Endothelial cell of hepatic sinusoid (primary cell): ENCODE measurements at regions not wholly inside any gene's neighbourhood (a gene's known extent, or its start where the extent isn't known, plus 50 kb on each side); places are given as distances from the start of the nearest gene placed in this dataset.

Source experiments
- in situ Hi-C: cut with HindIII; loops from 2 replicates; pipeline ENCODE4 v1.10.0; 2017; ENCODE audit warnings: low sequenced_read_pairs

DNA sequence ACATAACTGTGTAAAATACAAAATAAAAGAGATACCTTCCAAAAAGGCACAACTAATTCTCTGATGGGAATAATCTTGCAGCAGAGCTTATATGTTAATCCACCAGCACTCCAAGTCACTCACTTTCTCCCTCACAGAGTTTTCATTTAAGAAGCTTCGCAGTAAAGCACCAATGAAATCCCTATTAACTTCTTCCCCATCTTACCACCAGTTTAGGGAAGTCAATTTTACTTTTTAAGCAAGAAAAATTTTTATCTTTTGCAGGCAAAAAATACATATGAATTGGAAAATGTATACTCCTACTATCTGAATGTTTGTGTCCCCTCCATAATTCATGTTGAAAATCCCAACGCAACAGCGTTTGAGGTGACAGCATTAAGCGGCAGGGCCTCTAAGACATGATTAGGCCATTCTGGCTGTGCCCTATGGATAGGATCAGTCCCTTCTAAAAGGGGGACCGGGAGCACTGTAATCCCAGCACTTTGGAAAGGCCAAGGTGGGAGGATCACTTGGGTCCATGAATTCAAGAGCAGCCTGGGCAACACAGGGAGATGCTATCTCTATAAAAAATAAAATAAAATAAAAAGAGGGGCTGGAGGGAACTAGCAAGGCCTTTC, 435.8 kb downstream of the SHQ1 start:
- in situ Hi-C loops, result no loop called here

DNA sequence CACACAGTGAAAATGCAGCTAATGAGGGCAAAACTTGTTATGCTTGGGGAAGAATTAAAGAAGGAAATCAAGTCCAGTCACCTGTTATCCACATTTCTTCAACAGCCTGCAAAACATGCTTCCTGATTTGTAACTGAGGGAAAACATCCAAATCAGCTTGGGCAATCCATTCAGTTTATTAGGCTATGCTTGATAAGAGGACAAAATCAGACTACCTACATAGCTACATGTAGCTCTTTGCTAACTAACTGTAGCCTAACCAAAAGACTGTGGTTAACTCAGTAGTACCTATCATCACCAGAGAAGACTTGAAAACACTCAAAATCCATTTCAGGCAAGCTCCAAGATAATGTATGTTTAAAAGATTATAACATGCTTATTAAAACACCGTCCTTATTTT, 436.4 kb downstream of the SHQ1 start:
- in situ Hi-C loops, result no loop called here

GRCh38 chr3:72411126-72411525, 437.1 kb downstream of the SHQ1 start:
- in situ Hi-C loops, result no loop called here

DNA sequence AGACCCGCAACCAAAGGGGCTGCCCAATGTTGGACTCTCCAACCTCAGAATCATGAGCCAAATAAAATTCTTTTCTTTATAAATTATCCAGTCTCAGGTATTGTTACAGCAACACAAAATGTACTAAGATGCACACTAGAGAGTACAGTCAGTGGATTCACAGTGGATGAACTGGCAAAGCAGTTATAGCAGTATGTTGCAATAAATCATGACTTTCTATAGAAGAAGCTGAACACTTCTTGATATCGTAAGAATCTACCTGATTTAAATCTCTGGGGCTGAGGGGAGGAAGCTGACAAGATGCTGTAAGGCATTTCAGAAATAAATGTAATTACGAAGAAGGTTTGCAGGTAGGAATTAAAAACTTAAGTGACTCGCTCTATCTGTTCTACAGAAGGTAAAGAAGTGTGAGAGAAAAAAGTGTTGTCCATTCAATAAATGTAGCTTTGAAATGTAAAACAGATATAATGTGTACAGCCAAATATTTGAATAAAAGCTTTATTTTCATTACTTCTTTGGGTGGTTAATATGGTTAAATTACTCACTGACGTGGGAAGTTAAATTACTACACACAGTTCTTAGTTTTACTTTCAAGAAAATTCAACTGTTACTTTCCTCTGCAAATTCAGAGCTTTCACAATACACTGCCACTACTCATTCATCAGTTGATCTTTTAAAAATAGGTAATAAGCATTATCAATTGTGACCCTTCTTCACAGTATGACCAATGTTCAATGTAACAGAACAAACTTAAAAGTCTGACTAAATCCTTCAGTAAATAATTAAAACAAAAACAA, 439.1 kb downstream of the SHQ1 start:
- in situ Hi-C loops, result no loop called here

DNA sequence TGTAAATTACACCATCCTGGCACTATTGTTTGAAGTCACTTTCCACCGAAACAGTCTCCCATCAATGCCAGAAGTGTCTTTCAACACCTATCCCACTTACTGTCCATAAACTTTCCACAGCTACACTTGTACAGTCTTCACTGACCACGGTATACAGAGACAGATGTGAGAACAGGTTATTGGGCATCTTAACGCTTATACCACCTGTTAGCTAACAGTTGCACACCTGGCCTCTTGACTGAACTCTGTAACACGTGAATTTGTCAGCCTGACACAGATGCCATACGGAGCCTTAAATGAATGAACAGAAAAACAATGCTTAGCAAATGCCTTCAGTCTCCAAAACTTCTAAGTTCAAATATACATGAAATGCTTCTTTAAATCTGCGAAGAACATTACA, 440.5 kb downstream of the SHQ1 start:
- in situ Hi-C loops, result no loop called here

DNA sequence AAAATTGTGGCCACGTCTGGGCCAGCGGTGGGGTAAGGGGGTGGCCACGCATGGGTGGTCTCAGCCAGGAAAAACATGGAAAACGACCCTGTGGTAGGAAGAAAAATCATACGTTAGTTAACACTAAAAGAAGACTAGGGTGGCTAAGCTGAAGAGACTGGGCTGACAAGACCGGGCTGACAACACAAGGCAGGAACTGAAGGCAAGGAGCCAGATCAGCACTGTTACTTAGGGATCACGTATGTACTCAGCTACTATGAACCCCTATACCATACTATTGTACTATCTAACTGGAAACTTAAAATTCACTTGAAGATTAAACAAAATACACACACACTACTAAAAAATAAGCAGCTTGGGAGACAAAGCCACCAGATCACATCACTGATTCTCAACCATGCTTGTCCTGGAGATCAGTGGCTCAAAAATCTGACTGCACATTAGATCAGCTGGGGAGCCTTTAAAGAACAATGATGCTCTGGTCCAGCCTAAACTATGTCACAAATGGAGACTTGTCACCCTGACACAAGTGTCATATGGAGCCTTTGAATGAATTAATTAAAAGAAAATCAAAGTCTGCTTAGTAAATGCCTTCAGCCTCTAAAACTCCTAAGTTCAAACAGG, 442.2 kb downstream of the SHQ1 start:
- in situ Hi-C loops, result no loop called here

- in situ Hi-C loops, result no loop called here
These were observed 447.2 kb downstream of the SHQ1 start for GRCh38 chr3:72401005-72401545.

- in situ Hi-C loops, result no loop called here
These were observed 449.5 kb downstream of the SHQ1 start for GRCh38 chr3:72398781-72399180.

- in situ Hi-C loops, result no loop called here
These were observed 450.7 kb downstream of the SHQ1 start for GRCh38 chr3:72397586-72397985.

DNA sequence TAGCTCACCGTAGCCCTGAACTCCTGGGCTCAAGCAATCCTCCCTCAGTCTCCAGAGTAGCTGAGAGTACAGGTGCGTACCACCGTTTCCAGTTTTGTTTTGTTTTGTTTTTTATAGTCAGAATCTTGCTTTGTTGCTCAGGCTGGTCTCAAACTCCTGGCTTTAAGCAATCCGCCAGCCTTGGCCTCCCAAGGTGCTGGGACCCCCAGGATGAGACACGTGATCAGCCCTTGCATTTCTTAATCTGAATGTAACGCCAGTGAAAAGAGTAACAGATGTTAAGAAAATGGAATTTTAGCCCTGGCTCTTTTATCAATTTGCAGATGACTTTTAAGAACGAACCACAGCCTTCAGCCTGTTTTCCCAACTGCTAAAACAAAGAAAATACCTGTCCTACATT, 451.3 kb downstream of the SHQ1 start:
- in situ Hi-C loops, result no loop called here

- in situ Hi-C loops, result no loop called here
These were observed 452.4 kb downstream of the SHQ1 start for GRCh38 chr3:72395776-72396311.

GRCh38 chr3:72393455-72393854, 454.8 kb downstream of the SHQ1 start:
- in situ Hi-C loops, result no loop called here

- in situ Hi-C loops, result no loop called here
These were observed 456.6 kb downstream of the SHQ1 start for GRCh38 chr3:72391659-72392058.

GRCh38 chr3:72390841-72391240, 457.4 kb downstream of the SHQ1 start:
- in situ Hi-C loops, result no loop called here

DNA sequence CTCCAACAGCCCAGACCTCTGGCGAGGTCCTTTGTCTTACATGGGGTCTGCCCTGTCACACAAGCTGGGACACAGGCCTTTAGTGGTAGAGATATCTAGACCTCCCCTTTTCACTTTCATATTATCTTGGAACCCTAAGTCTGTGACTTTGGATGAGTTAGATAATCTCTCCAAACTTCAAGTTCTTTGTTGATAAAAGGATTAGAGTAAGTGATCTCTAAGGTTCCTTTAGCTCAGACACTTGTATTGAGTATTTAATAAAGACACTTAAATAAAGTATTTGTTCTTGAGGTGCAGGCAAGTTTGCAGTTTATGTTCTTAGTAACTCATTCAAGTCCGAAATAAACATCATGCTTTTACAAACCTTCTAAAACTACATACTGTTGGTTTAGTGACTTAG, 459.6 kb downstream of the SHQ1 start:
- in situ Hi-C loops, result no loop called here

DNA sequence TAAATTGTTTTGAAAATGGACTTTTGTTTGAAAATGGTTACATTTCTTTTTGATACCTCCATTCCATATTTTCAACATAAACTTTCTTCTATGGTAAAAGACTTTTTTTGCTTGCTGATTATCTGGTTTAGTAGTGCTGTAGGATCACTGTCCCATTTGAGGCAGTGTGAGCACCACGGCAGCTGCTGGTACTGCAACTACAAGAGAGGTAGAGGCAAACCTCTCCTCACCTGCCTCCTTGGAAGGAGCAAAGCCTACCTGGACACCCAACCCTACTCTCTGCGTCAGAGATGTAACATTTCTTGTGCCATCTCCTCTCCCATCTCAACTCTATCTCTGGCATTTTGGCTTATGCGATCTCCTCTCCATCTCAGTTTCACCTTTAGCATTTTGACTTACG, 460.1 kb downstream of the SHQ1 start:
- in situ Hi-C loops, result no loop called here

- in situ Hi-C loops, result no loop called here
These were observed 461.8 kb downstream of the SHQ1 start for GRCh38 chr3:72386327-72387000.

GRCh38 chr3:72385167-72385566, 463.1 kb downstream of the SHQ1 start:
- in situ Hi-C loops, result no loop called here

GRCh38 chr3:72384602-72385001, 463.6 kb downstream of the SHQ1 start:
- in situ Hi-C loops, result no loop called here

GRCh38 chr3:72383883-72384282, 464.4 kb downstream of the SHQ1 start:
- in situ Hi-C loops, result no loop called here

GRCh38 chr3:72383230-72383629, 465.0 kb downstream of the SHQ1 start:
- in situ Hi-C loops, result no loop called here
